Ishikawa (cell line): ENCODE measurements at regions not wholly inside any gene's neighbourhood (a gene's known extent, or its start where the extent isn't known, plus 50 kb on each side); places are given as distances from the start of the nearest gene placed in this dataset.

Experiments used
- CEBPB ChIP-seq: IDR thresholded peaks from 2 replicates; pipeline ENCODE4 v1.6.1; 2012
- CREB1 ChIP-seq: IDR thresholded peaks from 2 replicates; pipeline ENCODE4 v1.6.1; 2012; ENCODE audit warnings: low read depth
- EGR1 ChIP-seq: IDR thresholded peaks from 2 replicates; pipeline ENCODE4 v1.6.1; 2012
- EP300 ChIP-seq: IDR thresholded peaks from 2 replicates; pipeline ENCODE4 v1.6.1; 2012; ENCODE audit warnings: borderline replicate concordance
- FOXM1 ChIP-seq: IDR thresholded peaks from 2 replicates; pipeline ENCODE4 v1.6.1; 2012; ENCODE audit warnings: low read depth, borderline replicate concordance
- MAX ChIP-seq: IDR thresholded peaks from 2 replicates; pipeline ENCODE4 v1.6.1; 2012
- NFIC ChIP-seq: IDR thresholded peaks from 2 replicates; pipeline ENCODE4 v1.6.1; 2012
- RAD21 ChIP-seq: IDR thresholded peaks from 2 replicates; pipeline ENCODE4 v1.6.1; 2012; ENCODE audit warnings: low read depth
- REST ChIP-seq: IDR thresholded peaks from 2 replicates; pipeline ENCODE4 v1.6.1; 2012; ENCODE audit warnings: low read depth, mild to moderate bottlenecking
- TAF1 ChIP-seq: IDR thresholded peaks from 2 replicates; pipeline ENCODE4 v1.6.1; 2012; ENCODE audit warnings: low read depth, mild to moderate bottlenecking
- TCF12 ChIP-seq: IDR thresholded peaks from 2 replicates; pipeline ENCODE4 v1.6.1; 2012; ENCODE audit warnings: low read depth
- TEAD4 ChIP-seq: IDR thresholded peaks from 2 replicates; pipeline ENCODE4 v1.6.1; 2012
- USF1 ChIP-seq: IDR thresholded peaks from 2 replicates; pipeline ENCODE4 v1.6.1; 2012
- YY1 ChIP-seq: IDR thresholded peaks from 2 replicates; pipeline ENCODE4 v1.6.1; 2012; ENCODE audit warnings: low read depth
- ZBTB7A ChIP-seq: IDR thresholded peaks from 2 replicates; pipeline ENCODE4 v1.6.1; 2012; ENCODE audit warnings: low read depth

GRCh38 chr4:128727658-128728057 is 81.8 kb upstream of the JADE1 start:
- TF ChIP-seq NFIC: no peak
- TF ChIP-seq EGR1: no peak
- no peak for TF ChIP-seq RAD21
- TF ChIP-seq MAX: no peak
- TF ChIP-seq USF1: no peak
- no peak for TF ChIP-seq TCF12
- TF ChIP-seq REST: no peak
- no peak for TF ChIP-seq CREB1
- TF ChIP-seq EP300: no peak
- TF ChIP-seq TAF1: no peak
- TF ChIP-seq FOXM1: no peak
- TF ChIP-seq YY1: no peak
- no peak for TF ChIP-seq CEBPB
- TF ChIP-seq TEAD4: no peak

- TF ChIP-seq REST (no peak), FOXM1 (no peak), MAX (no peak), USF1 (no peak), EGR1 (no peak), TAF1 (no peak), CREB1 (no peak), RAD21 (no peak), TCF12 (no peak), TEAD4 (no peak), CEBPB (no peak), EP300 (no peak), ZBTB7A (no peak)
Measured at GRCh38 chr4:128725405-128726055, 84.0 kb upstream of the JADE1 start.

- no peak for TF ChIP-seq CEBPB
- TF ChIP-seq FOXM1: no peak
- TF ChIP-seq MAX: no peak
- no peak for TF ChIP-seq TAF1
- TF ChIP-seq USF1: no peak
- no peak for TF ChIP-seq EGR1
- TF ChIP-seq YY1: no peak
- no peak for TF ChIP-seq TEAD4
- no peak for TF ChIP-seq REST
- TF ChIP-seq CREB1: no peak
- no peak for TF ChIP-seq ZBTB7A
- TF ChIP-seq TCF12: no peak
- no peak for TF ChIP-seq RAD21
- no peak for TF ChIP-seq EP300
- no peak for TF ChIP-seq NFIC
Measured at GRCh38 chr4:128722911-128723310, 86.6 kb upstream of the JADE1 start.
